Mucosa of descending colon (tissue), 3 donors: ENCODE measurements at regions not wholly inside any gene's neighbourhood (a gene's known extent, or its start where the extent isn't known, plus 50 kb on each side); places are given as distances from the start of the nearest gene placed in this dataset.

Source experiments
- ATAC-seq: fragments of 200-7000 bp; cut with Tn5 transposase; one replicate; pipeline ENCODE4 v1.9.1; 2020; ENCODE audit warnings: mild to moderate bottlenecking, moderate library complexity
- DNase-seq, 3 donors: peaks; one replicate each; pipeline ENCODE4 v3.0.0-alpha.2; 2020
- H3K36me3 ChIP-seq: fragments of 200-600 bp; one replicate; pipeline ENCODE4 v1.8.0; 2021; ENCODE audit warnings: low read depth, mild to moderate bottlenecking
- H3K4me1 ChIP-seq: fragments of 200-600 bp; one replicate; pipeline ENCODE4 v1.8.0; 2021; ENCODE audit warnings: low read depth, mild to moderate bottlenecking
- H3K4me3 ChIP-seq: fragments of 200-600 bp; one replicate; pipeline ENCODE4 v1.8.0; 2021; ENCODE audit warnings: mild to moderate bottlenecking
- H3K9me3 ChIP-seq: fragments of 200-600 bp; one replicate; pipeline ENCODE4 v1.8.0; 2021; ENCODE audit warnings: mild to moderate bottlenecking
- intact Hi-C, 2 donors: fragments of 100-400 bp; cut with DNase I in 1 of 2; cut with micrococcal nuclease in 1 of 2; formaldehyde crosslinking; loops; one replicate each; pipeline versions ENCODE4 v1.11.0 to v1.11.1; 2022; cut with DNase I, micrococcal nuclease
- TF ChIP-seq, protein P1 (sequence below): fragments of 200-600 bp; IDR thresholded peaks from one replicate; pipeline ENCODE4 v1.8.0; 2022; ENCODE audit warnings: antibody characterized with exemption, mild to moderate bottlenecking
- donor health status: DM: no; HTN: no; CAD: no; lungs with moderate emphysema.
- donor health status: DM: no; HTN: no; CAD: no.
- donor health status: DM: no; HTN: yes; CAD: no.

DNA sequence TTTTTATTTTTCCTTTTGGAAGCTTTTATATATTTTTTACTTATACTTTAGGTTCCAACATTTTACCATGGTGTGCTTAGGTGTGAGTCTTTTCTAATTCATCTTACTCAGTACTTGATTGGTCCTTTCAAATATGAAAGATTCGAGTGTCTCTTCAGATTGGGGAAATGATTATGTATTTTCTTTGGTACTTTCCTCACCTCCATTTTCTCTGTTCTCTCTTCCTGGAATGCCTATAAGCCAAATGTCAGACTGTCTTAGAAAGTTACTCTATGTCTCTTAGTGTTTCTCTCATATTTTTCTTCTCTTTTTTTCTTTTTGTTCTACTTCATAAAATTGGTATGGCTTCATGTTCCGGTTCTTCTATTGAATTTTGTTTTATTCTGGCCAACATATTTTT lies 119.6 kb upstream of the SV2C start:
- TF ChIP-seq, protein P1, sequence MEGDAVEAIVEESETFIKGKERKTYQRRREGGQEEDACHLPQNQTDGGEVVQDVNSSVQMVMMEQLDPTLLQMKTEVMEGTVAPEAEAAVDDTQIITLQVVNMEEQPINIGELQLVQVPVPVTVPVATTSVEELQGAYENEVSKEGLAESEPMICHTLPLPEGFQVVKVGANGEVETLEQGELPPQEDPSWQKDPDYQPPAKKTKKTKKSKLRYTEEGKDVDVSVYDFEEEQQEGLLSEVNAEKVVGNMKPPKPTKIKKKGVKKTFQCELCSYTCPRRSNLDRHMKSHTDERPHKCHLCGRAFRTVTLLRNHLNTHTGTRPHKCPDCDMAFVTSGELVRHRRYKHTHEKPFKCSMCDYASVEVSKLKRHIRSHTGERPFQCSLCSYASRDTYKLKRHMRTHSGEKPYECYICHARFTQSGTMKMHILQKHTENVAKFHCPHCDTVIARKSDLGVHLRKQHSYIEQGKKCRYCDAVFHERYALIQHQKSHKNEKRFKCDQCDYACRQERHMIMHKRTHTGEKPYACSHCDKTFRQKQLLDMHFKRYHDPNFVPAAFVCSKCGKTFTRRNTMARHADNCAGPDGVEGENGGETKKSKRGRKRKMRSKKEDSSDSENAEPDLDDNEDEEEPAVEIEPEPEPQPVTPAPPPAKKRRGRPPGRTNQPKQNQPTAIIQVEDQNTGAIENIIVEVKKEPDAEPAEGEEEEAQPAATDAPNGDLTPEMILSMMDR = no peak
- H3K4me3 ChIP-seq = no peak overlapping the region
- ATAC-seq = no peak
- no peaks in the 10 kb centered on the region for H3K36me3 ChIP-seq
- no peak for DNase-seq
- H3K4me1 ChIP-seq = no peaks in the 10 kb centered on the region
- peaks cover 3% of the 10 kb centered on the region for H3K9me3 ChIP-seq
- intact Hi-C loops = no loop called here

DNA sequence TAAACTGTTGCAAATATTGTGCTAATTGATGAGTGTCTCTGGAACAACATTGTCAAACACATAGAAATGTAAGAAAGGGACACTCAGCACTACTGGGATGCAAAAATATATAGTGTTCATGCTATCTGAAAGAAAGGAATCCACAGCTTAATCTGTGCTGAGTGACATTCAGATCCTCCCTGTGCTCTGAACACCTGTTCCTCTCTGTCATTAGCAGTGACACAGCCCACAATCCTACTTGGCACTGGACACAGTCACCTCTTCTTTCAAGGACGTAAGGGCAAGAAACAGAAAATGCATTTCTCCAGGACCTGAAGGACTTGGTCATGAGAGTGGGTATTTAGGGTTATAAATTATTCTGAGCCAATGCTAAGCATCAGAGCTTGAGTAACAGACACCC lies 121.4 kb upstream of the SV2C start:
- TF ChIP-seq, protein P1 = no peak
- Histone ChIP-seq H3K4me1 (no peaks in the 10 kb centered on the region), H3K9me3 (no peaks in the 10 kb centered on the region), H3K4me3 (no peak overlapping the region), H3K36me3 (no peaks in the 10 kb centered on the region)
- DNase-seq = no peak
- intact Hi-C loops = no loop called here
- ATAC-seq = no peak

DNA sequence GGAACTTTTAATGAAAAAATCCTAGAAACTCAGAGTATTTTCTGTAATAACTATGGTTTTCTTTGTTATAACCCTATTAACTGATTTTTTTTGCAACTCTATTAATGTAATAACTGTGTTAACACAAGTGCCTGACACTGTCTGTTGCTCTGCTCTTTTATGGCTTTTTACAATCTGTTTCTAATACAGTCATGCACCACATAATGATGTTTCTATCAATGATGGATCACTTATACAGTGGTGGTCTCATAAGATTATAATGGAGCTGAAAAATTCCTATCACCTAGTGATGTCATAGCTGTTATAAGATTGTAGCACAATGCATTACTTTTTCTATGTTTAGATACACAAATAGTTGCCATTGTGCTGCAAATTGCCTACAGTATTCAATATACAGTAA lies 123.1 kb upstream of the SV2C start:
- ATAC-seq (no peak), DNase-seq (no peak)
- Histone ChIP-seq H3K36me3 (no peaks in the 10 kb centered on the region), H3K4me1 (no peaks in the 10 kb centered on the region), H3K9me3 (no peaks in the 10 kb centered on the region), H3K4me3 (no peak overlapping the region)
- TF ChIP-seq, protein P1 = no peak
- intact Hi-C loops = no loop called here

DNA sequence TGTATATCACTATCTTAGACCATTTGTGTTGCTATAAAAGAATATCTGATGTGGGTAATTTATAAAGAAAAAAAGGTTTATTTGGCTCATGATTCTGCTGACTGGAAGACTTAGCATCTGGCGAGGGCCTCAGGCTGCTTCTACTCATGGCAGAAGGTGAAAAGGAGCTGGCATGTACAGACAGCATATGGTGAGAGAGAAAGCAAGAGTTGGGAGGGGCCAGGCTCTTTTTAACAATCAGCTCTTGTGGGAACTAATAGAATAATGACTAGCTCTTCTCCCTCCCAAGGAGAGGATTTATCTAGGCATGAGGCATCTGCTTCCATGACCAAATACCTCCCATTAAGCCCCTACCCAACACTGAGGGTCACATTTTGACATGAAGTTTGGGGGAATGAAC lies 130.2 kb upstream of the SV2C start:
- no peaks in the 10 kb centered on the region for H3K9me3 ChIP-seq
- DNase-seq = no peak
- H3K36me3 ChIP-seq = no peaks in the 10 kb centered on the region

DNA sequence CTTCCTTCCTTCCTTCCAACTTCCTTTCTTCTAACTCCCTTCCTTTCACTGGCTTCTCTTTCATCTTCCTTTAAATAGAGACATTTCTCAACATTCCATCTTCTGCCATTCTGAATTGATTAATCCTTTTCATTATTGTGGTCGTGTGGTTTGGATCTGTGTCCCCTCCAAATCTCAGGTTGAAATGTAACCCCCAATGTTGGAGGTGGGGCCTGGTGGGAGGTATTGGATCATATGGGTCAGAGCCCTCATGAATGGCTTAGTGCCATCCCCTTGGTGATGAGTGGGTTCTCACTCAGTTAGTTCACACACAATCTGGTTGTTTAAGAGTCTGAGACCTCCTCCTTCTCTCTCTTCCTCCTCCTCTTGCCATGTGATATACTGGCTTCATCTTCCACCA lies 130.9 kb upstream of the SV2C start:
- intact Hi-C loops = no loop called here
- Histone ChIP-seq H3K36me3 (no peaks in the 10 kb centered on the region), H3K4me1 (no peaks in the 10 kb centered on the region), H3K9me3 (no peaks in the 10 kb centered on the region), H3K4me3 (no peak overlapping the region)
- DNase-seq (no peak), ATAC-seq (no peak)
- TF ChIP-seq, protein P1 = no peak

More for the DNA sequence above, 130.2 kb upstream of the SV2C start:
- no peaks in the 10 kb centered on the region for H3K4me1 ChIP-seq
- intact Hi-C loops = no loop called here
- TF ChIP-seq, protein P1 = no peak
- no peak for ATAC-seq
- no peak overlapping the region for H3K4me3 ChIP-seq

DNA sequence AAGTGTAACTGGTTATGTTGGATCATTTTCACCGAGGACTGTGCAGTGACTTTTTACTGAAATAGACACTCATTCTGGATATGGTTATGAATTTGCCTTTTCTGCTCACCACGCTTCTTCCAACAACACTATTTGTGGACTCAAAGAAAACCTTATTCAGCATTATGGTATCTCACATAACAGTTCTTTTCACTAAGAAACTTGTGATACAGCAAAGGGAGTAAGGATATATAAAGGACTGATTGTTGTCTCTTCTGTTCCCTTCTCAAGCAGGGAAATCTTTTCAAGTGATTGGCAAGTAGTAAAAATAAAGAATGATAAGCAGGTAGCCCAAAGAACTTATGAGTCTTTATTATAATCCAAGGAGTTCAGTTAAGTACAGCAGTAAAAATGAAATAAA lies 131.5 kb upstream of the SV2C start:
- Histone ChIP-seq H3K36me3 (no peaks in the 10 kb centered on the region), H3K4me1 (no peaks in the 10 kb centered on the region), H3K9me3 (no peaks in the 10 kb centered on the region), H3K4me3 (no peak overlapping the region)
- intact Hi-C loops = no loop called here
- no peak for DNase-seq
- TF ChIP-seq, protein P1 = no peak
- no peak for ATAC-seq
